ENCODE measurements at regions not wholly inside any gene's neighbourhood (a gene's known extent, or its start where the extent isn't known, plus 50 kb on each side); places are given as distances from the start of the nearest gene placed in this dataset.
A peak's percentile ranks its signal among the peaks of the same experiment; 100 is the strongest.
"Not testable (repeated sequence)": the region's sequence is repeated elsewhere in the genome, so short reads cannot be mapped to it uniquely, and the experiment has no call there.

DNA sequence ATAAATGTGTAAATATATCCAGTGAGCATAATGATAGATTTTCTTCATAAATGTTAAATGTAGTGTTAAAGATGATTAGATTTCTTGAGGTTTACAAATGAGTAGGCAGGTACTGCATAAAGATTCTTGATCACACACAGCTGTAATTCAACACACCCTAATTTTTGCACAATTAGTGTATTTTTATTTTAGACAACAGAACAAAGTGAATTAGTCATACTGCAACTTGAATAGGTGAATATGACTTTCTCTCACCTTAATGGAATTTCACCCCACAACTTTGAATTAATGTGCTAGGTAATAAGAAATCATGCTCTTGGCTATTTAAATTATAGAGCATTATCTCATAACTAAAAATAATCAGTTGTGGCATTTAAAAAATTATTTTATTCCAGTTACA is 795.7 kb upstream of the ACO1 start:
- TF ChIP-seq EZH2phosphoT487 (IDR thresholded peaks at IDR 0.05; ENCODE audit: low read length): no peak
- TF ChIP-seq EZH2 (optimal IDR thresholded peaks at IDR 0.05; ENCODE audit: low read depth, low read length): no peak
- TF ChIP-seq, protein P1, sequence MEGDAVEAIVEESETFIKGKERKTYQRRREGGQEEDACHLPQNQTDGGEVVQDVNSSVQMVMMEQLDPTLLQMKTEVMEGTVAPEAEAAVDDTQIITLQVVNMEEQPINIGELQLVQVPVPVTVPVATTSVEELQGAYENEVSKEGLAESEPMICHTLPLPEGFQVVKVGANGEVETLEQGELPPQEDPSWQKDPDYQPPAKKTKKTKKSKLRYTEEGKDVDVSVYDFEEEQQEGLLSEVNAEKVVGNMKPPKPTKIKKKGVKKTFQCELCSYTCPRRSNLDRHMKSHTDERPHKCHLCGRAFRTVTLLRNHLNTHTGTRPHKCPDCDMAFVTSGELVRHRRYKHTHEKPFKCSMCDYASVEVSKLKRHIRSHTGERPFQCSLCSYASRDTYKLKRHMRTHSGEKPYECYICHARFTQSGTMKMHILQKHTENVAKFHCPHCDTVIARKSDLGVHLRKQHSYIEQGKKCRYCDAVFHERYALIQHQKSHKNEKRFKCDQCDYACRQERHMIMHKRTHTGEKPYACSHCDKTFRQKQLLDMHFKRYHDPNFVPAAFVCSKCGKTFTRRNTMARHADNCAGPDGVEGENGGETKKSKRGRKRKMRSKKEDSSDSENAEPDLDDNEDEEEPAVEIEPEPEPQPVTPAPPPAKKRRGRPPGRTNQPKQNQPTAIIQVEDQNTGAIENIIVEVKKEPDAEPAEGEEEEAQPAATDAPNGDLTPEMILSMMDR (IDR thresholded peaks at IDR 0.05; ENCODE audit: low read length): no peak
- no peak for DNase-seq
- Histone ChIP-seq H3K4me2 (ENCODE audit: low read depth, low read length) (no peak overlapping the region), H3K27me3 (replicated peaks; ENCODE audit: insufficient read depth, low read length) (no peaks in the 10 kb centered on the region), H3K27ac (ENCODE audit: low read length) (no peak overlapping the region), H3F3A (ENCODE audit: insufficient read depth, low read length) (no peaks in the 10 kb centered on the region), H3K79me2 (ENCODE audit: low read length) (no peaks in the 10 kb centered on the region), H3K4me1 (ENCODE audit: low read length) (no peaks in the 10 kb centered on the region), H3K9ac (ENCODE audit: low read length) (no peak overlapping the region), H3K36me3 (replicated peaks; ENCODE audit: insufficient read depth, low read length) (no peaks in the 10 kb centered on the region), H3K9me3 (replicated peaks; ENCODE audit: insufficient read depth, low read length) (no peaks in the 10 kb centered on the region), H3K4me3 (ENCODE audit: low read length) (no peak overlapping the region), H3K9me2 (replicated peaks; ENCODE audit: insufficient read depth, low read length) (no peaks in the 10 kb centered on the region), H2AFZ (ENCODE audit: low read length) (no peak overlapping the region), H4K20me1 (ENCODE audit: insufficient read depth, low read length) (no peaks in the 10 kb centered on the region)

DNA sequence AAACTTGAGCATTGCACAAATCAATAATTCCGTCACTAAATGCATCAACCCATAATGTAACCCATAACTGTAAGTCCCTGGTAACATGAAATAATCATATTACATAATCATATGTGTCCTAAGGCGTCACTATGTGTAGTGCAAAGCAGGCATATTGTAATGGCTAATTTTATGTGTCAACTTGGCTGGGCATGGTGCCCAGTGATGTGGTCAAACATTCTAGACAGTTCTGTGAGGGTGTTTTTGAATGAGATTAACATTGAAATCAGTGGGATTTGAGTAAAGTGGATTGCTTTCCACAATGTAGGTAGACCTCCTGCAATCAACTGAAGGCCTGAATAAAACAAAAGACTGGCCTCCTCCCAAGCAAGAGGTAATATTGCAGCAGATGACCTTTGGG is 794.4 kb upstream of the ACO1 start:
- H3K36me3 ChIP-seq (replicated peaks; ENCODE audit: insufficient read depth, low read length): no peaks in the 10 kb centered on the region
- no peaks in the 10 kb centered on the region for H3K9me2 ChIP-seq (replicated peaks; ENCODE audit: insufficient read depth, low read length)
- H3K4me3 ChIP-seq (ENCODE audit: low read length): no peak overlapping the region
- TF ChIP-seq EZH2 (optimal IDR thresholded peaks at IDR 0.05; ENCODE audit: low read depth, low read length) (no peak), EZH2phosphoT487 (IDR thresholded peaks at IDR 0.05; ENCODE audit: low read length) (no peak)
- TF ChIP-seq, protein P1 (IDR thresholded peaks at IDR 0.05; ENCODE audit: low read length): no peak
- no peaks in the 10 kb centered on the region for H4K20me1 ChIP-seq (ENCODE audit: insufficient read depth, low read length)
- no peak overlapping the region for H3K4me2 ChIP-seq (ENCODE audit: low read depth, low read length)
- no peaks in the 10 kb centered on the region for H3K9me3 ChIP-seq (replicated peaks; ENCODE audit: insufficient read depth, low read length)
- no peak overlapping the region for H3K9ac ChIP-seq (ENCODE audit: low read length)
- no peaks in the 10 kb centered on the region for H3F3A ChIP-seq (ENCODE audit: insufficient read depth, low read length)
- H3K27me3 ChIP-seq (replicated peaks; ENCODE audit: insufficient read depth, low read length): no peaks in the 10 kb centered on the region
- no peaks in the 10 kb centered on the region for H3K4me1 ChIP-seq (ENCODE audit: low read length)
- no peak for DNase-seq
- no peaks in the 10 kb centered on the region for H3K79me2 ChIP-seq (ENCODE audit: low read length)
- no peak overlapping the region for H2AFZ ChIP-seq (ENCODE audit: low read length)
- no peak overlapping the region for H3K27ac ChIP-seq (ENCODE audit: low read length)

DNA sequence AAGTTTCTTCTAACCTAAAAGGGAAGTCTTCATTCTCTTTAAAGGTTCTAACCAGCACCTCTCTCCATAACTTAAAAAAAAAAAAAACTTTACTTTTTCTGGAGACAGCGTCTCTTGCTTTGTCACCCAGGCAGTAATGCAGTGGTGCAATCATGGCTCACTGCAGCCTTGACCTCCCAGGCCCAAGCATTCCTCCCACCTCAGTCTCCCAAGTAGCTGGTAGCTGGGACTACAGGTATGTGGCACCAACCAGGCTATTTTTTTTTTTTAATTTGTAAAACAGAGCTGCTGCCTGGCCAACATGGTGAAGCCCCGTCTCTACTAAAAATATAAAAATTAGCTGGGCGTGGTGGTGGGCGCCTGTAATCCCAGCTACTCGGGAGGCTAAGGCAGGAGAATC is 787.4 kb upstream of the ACO1 start:
- not testable (repeated sequence) for H3K4me1 ChIP-seq (ENCODE audit: low read length); H2AFZ ChIP-seq (ENCODE audit: low read length); H3K9ac ChIP-seq (ENCODE audit: low read length); H3K9me2 ChIP-seq (replicated peaks; ENCODE audit: insufficient read depth, low read length); H3K27ac ChIP-seq (ENCODE audit: low read length); H3F3A ChIP-seq (ENCODE audit: insufficient read depth, low read length); H3K9me3 ChIP-seq (replicated peaks; ENCODE audit: insufficient read depth, low read length); H3K79me2 ChIP-seq (ENCODE audit: low read length); H3K36me3 ChIP-seq (replicated peaks; ENCODE audit: insufficient read depth, low read length); H3K4me3 ChIP-seq (ENCODE audit: low read length); H4K20me1 ChIP-seq (ENCODE audit: insufficient read depth, low read length); DNase-seq; H3K27me3 ChIP-seq (replicated peaks; ENCODE audit: insufficient read depth, low read length); H3K4me2 ChIP-seq (ENCODE audit: low read depth, low read length)

DNA sequence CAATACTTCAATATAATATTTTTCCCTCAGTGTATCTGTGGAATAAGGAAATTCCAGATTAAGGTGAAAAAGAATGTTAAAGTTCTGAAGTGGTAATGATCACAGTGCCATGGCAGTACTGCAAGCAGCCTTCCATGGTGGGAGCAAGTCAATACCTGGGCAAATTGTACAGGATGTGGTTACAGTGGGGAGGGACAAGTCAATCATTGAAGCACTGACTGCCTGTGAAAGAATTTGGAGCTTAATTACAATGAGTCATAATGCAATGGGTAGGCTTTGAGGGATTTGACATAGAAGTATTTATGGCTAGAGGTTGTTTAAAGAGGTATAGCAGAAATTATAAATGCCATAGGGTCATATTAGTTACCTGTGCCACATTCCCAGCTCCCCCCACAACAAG is 786.5 kb upstream of the ACO1 start:
- Histone ChIP-seq H3K27me3 (replicated peaks; ENCODE audit: insufficient read depth, low read length) (no peaks in the 10 kb centered on the region), H3K9ac (ENCODE audit: low read length) (no peak overlapping the region), H3K36me3 (replicated peaks; ENCODE audit: insufficient read depth, low read length) (no peaks in the 10 kb centered on the region), H3K27ac (ENCODE audit: low read length) (no peak overlapping the region), H2AFZ (ENCODE audit: low read length) (no peak overlapping the region), H3K9me3 (replicated peaks; ENCODE audit: insufficient read depth, low read length) (no peaks in the 10 kb centered on the region), H3K9me2 (replicated peaks; ENCODE audit: insufficient read depth, low read length) (no peaks in the 10 kb centered on the region), H3F3A (ENCODE audit: insufficient read depth, low read length) (no peaks in the 10 kb centered on the region), H3K4me3 (ENCODE audit: low read length) (no peak overlapping the region), H3K4me2 (ENCODE audit: low read depth, low read length) (no peak overlapping the region), H3K4me1 (ENCODE audit: low read length) (no peaks in the 10 kb centered on the region), H3K79me2 (ENCODE audit: low read length) (no peaks in the 10 kb centered on the region), H4K20me1 (ENCODE audit: insufficient read depth, low read length) (no peaks in the 10 kb centered on the region)
- DNase-seq: peak; percentile 9
- no peak for TF ChIP-seq EZH2 (optimal IDR thresholded peaks at IDR 0.05; ENCODE audit: low read depth, low read length)
- TF ChIP-seq, protein P1 (IDR thresholded peaks at IDR 0.05; ENCODE audit: low read length): no peak
- TF ChIP-seq EZH2phosphoT487 (IDR thresholded peaks at IDR 0.05; ENCODE audit: low read length): no peak
